GM21717 (cell line): ENCODE measurements at regions not wholly inside any gene's neighbourhood (a gene's known extent, or its start where the extent isn't known, plus 50 kb on each side); places are given as distances from the start of the nearest gene placed in this dataset.
"Not testable (repeated sequence)": the region's sequence is repeated elsewhere in the genome, so short reads cannot be mapped to it uniquely, and the experiment has no call there.

Source experiments
- ATAC-seq: cut with Tn5 transposase; IDR thresholded peaks from one replicate; pipeline ENCODE4 v1.9.1; 2021; ENCODE audit warnings: mild to moderate bottlenecking, moderate library complexity; ENCODE audit not compliant: unreplicated experiment

- no peak for ATAC-seq
Measured at GRCh38 chr6:103114582-103114981, 1721.1 kb downstream of the GRIK2 start.

- no peak for ATAC-seq
Measured at GRCh38 chr6:103113416-103113815, 1719.9 kb downstream of the GRIK2 start.

GRCh38 chr6:103107985-103108384 lies 1714.5 kb downstream of the GRIK2 start:
- ATAC-seq = no peak

GRCh38 chr6:103105686-103106085 lies 1712.2 kb downstream of the GRIK2 start:
- ATAC-seq = no peak

- no peak for ATAC-seq
Measured at GRCh38 chr6:103101267-103101666, 1707.8 kb downstream of the GRIK2 start.

- not testable (repeated sequence) for ATAC-seq
Measured at GRCh38 chr6:103092414-103092813, 1698.9 kb downstream of the GRIK2 start.

- no peak for ATAC-seq
Measured at GRCh38 chr6:103085801-103086200, 1692.3 kb downstream of the GRIK2 start.

- ATAC-seq = no peak
Measured at GRCh38 chr6:103081876-103082630, 1688.5 kb downstream of the GRIK2 start.

GRCh38 chr6:103081126-103081525 lies 1687.6 kb downstream of the GRIK2 start:
- no peak for ATAC-seq

GRCh38 chr6:103080497-103080896 lies 1687.0 kb downstream of the GRIK2 start:
- ATAC-seq = no peak

- ATAC-seq = no peak
Measured at GRCh38 chr6:103079867-103080266, 1686.4 kb downstream of the GRIK2 start.

GRCh38 chr6:103062136-103062535 lies 1668.6 kb downstream of the GRIK2 start:
- ATAC-seq = no peak

GRCh38 chr6:103047567-103047966 lies 1654.1 kb downstream of the GRIK2 start:
- no peak for ATAC-seq

- no peak for ATAC-seq
Measured at GRCh38 chr6:103042336-103042735, 1648.8 kb downstream of the GRIK2 start.

- ATAC-seq = no peak
Measured at GRCh38 chr6:103036846-103037245, 1643.3 kb downstream of the GRIK2 start.

GRCh38 chr6:103027271-103027931 lies 1633.9 kb downstream of the GRIK2 start:
- ATAC-seq = no peak

- no peak for ATAC-seq
Measured at GRCh38 chr6:103018426-103018825, 1624.9 kb downstream of the GRIK2 start.

GRCh38 chr6:103017878-103018277 lies 1624.4 kb downstream of the GRIK2 start:
- ATAC-seq = no peak

- no peak for ATAC-seq
Measured at GRCh38 chr6:103011605-103012004, 1618.1 kb downstream of the GRIK2 start.

GRCh38 chr6:103002282-103002681 lies 1608.8 kb downstream of the GRIK2 start:
- no peak for ATAC-seq

GRCh38 chr6:103001724-103002123 lies 1608.2 kb downstream of the GRIK2 start:
- no peak for ATAC-seq

GRCh38 chr6:103000688-103001087 lies 1607.2 kb downstream of the GRIK2 start:
- no peak for ATAC-seq
